Progenitor cell of endocrine pancreas (in vitro differentiated cells): ENCODE measurements at regions not wholly inside any gene's neighbourhood (a gene's known extent, or its start where the extent isn't known, plus 50 kb on each side); places are given as distances from the start of the nearest gene placed in this dataset.

Experiments used
- DNase-seq: peaks from one replicate; pipeline ENCODE4 v3.0.0; 2021; ENCODE audit warnings: low spot score; ENCODE audit not compliant: unreplicated experiment
- H3K27ac Mint-ChIP-seq: 2 replicates; pipeline ENCODE4 v1.8.0; 2021; ENCODE audit warnings: mild to moderate bottlenecking, moderate library complexity, mixed read lengths
- H3K27me3 Mint-ChIP-seq: 2 replicates; pipeline ENCODE4 v1.8.0; 2021; ENCODE audit warnings: mixed read lengths
- H3K36me3 Mint-ChIP-seq: 2 replicates; pipeline ENCODE4 v1.8.0; 2022; ENCODE audit warnings: mixed read lengths; ENCODE audit not compliant: insufficient read depth
- H3K4me1 Mint-ChIP-seq: 2 replicates; pipeline ENCODE4 v1.8.0; 2021; ENCODE audit warnings: low read depth, mixed read lengths
- H3K4me3 Mint-ChIP-seq: 2 replicates; pipeline ENCODE4 v1.8.0; 2021; ENCODE audit warnings: low read depth, mild to moderate bottlenecking, moderate library complexity, mixed read lengths
- H3K9me3 Mint-ChIP-seq: 2 replicates; pipeline ENCODE4 v1.8.0; 2021; ENCODE audit warnings: low read depth, mixed read lengths
- CTCF ChIP-seq: fragments of 200-600 bp; sonication (generic); IDR thresholded peaks from one replicate; pipeline ENCODE4 v1.5.0; 2021; ENCODE audit warnings: antibody characterized with exemption, mild to moderate bottlenecking; ENCODE audit not compliant: unreplicated experiment

DNA sequence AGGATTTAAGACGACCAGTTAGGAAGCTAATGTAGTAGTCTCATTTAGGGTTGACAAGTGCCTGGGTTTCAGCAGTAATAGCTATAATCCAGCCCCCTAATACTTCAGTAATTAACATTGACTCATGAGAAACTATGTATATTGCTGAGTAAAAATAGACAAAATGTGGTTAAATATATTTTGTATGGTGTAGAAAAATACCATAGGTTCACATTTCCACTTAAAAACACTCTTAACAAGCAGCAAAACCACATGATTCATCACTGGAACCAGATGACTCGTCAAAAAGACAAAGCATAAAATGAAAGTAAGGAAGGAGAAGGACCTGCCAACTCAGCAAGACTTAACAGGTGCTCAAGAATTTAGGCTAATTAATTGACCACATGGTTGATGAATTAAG, 288.9 kb downstream of the EFHB start:
- no peak for DNase-seq
- Mint-ChIP-seq H3K9me3 (peaks cover 4% of the 10 kb centered on the region), H3K27ac (no peak overlapping the region), H3K27me3 (no peaks in the 10 kb centered on the region), H3K4me3 (no peak overlapping the region), H3K4me1 (no peaks in the 10 kb centered on the region), H3K36me3 (no peaks in the 10 kb centered on the region)
- TF ChIP-seq CTCF: no peak

GRCh38 chr3:19644405-19644804, 289.6 kb downstream of the EFHB start:
- Mint-ChIP-seq H3K36me3 (no peaks in the 10 kb centered on the region), H3K4me3 (no peak overlapping the region), H3K27me3 (no peaks in the 10 kb centered on the region), H3K4me1 (no peaks in the 10 kb centered on the region), H3K27ac (no peak overlapping the region), H3K9me3 (no peaks in the 10 kb centered on the region)
- TF ChIP-seq CTCF: no peak
- no peak for DNase-seq

DNA sequence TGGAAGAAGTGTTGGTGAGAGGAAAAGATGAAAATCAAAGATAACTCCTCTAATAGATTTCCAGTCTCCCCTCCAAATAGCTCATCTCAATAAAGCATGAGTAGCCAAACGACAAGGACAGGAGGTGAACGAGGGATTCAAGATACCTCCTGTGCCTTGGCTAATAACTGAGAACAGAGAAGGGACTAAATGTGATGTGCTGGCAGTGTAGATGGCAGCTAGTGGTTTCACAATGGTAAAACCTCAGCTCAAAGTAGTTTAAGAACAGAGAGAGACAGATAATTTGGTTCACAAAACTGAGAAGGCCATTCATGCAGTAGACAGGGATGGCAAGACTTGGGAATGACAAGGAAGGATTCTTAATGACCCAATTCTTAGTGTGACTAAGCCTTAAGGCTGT, 292.6 kb downstream of the EFHB start:
- Mint-ChIP-seq H3K27me3 (no peaks in the 10 kb centered on the region), H3K4me3 (no peak overlapping the region), H3K4me1 (no peaks in the 10 kb centered on the region), H3K27ac (no peak overlapping the region), H3K9me3 (peaks cover 4% of the 10 kb centered on the region), H3K36me3 (no peaks in the 10 kb centered on the region)
- TF ChIP-seq CTCF: no peak
- DNase-seq: no peak

DNA sequence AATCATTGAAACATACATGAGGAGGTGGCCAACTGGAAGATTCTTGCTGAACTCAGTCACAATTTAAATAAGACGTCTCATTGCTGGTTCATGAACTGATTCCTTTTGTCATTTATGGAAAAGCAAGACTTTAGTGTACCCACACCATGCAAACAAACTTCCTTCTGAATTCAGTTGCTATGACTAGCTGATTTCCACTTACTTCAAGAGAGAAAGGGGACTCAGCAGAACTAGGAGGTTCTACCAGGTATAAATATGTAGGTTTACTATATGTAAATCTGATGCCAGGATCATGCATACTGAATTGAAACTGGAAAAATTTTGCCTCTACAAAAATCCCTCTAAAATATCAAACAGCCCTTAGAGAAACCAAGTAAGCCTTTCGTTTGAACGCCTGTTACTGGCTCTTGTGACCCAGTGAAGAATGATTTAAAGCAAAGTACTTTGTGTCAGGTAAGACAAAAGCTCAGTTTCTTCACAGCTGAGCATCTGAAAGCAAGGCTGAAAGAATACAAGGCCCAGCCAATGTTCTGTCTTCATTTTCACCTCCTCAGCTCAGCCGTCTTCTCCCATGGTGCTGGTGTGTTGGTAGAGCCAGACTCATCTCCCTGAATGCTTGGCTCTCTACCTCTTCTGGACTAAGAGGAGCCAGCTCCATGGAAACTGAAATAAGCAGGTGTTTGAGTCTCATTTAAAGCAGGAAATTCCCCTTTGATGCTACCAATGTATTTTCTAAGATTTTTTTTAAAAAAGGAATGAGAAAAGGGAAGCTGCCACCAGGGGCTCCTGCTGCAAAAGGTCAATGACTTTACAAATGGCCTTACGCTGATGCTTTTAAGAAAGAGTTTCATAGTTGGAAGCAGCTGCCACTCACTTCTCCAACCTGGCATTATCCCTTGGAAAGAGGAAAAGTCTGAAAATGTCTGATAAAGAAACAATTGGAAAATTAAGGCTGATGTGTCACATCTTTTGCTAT, 301.6 kb downstream of the EFHB start:
- no peaks in the 10 kb centered on the region for H3K36me3 Mint-ChIP-seq
- DNase-seq: no peak
- no peaks in the 10 kb centered on the region for H3K4me1 Mint-ChIP-seq
- no peak overlapping the region for H3K4me3 Mint-ChIP-seq
- no peaks in the 10 kb centered on the region for H3K9me3 Mint-ChIP-seq
- no peak overlapping the region for H3K27ac Mint-ChIP-seq
- TF ChIP-seq CTCF: no peak
- H3K27me3 Mint-ChIP-seq: no peaks in the 10 kb centered on the region

DNA sequence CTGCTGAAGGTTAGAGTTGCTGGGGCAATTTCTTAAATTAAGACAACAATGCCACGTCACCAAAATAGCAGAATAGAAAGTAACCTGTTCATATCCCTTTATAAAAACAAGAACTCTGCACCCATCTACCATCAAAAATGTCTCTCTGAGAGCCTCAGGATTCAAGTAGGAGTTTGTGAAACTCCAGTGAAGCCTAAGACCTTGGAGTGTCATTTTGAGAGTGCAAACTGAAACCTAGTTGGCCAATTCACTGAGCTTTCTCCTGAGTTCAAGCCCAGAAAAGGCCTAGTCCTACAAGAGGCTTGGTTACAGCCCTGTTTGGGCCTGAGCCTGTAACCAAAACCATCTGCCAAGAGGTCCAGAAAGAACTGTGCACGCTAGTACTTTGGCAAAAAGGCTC, 335.1 kb downstream of the EFHB start:
- Mint-ChIP-seq H3K4me1 (no peaks in the 10 kb centered on the region), H3K36me3 (no peaks in the 10 kb centered on the region), H3K27ac (no peak overlapping the region), H3K27me3 (no peaks in the 10 kb centered on the region), H3K9me3 (peaks cover 7% of the 10 kb centered on the region), H3K4me3 (no peak overlapping the region)
- no peak for TF ChIP-seq CTCF
- no peak for DNase-seq
